ENCODE measurements at regions not wholly inside any gene's neighbourhood (a gene's known extent, or its start where the extent isn't known, plus 50 kb on each side); places are given as distances from the start of the nearest gene placed in this dataset.

DNA sequence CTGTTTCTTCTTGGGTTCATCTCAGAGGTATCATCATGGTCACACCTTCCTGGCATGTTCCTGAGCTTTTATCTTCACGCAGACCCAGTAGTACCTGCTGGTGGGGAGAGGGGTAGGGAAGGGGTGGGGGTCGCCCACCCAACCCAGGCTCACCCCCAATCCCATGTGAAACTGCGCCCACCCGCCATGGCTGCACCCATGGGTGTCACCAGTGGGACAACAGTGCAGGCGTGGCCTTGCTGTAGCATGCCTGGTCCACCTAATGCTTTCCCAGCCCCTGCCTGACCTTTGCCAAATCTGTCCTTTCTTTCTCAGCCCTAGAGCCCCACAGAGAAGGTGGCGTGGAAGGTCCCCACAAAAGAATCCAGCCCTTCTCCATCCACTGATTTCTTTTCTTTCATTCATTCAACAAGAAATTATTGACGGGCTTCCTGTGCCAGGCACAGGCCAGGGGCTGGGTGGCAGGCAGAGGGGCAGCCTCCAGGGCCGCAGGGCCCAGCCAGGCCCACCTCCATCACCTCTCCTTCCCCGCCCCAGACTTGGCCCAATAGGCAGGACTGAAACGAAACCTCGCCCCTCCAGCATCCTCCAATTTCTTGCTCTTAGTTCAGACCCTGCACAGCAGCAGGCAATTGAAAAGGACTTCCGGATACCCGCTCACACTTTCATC lies 79.1 kb upstream of the TNRC6C start:
- TF ChIP-seq, protein P1, sequence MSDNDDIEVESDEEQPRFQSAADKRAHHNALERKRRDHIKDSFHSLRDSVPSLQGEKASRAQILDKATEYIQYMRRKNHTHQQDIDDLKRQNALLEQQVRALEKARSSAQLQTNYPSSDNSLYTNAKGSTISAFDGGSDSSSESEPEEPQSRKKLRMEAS (IDR thresholded peaks at IDR 0.05) = no peak
- no peak for TF ChIP-seq TCF12 (IDR thresholded peaks at IDR 0.05; ENCODE audit: low read depth)
- no peak for TF ChIP-seq TAF1 (IDR thresholded peaks at IDR 0.05; ENCODE audit: low read depth)
- TF ChIP-seq, protein P2, sequence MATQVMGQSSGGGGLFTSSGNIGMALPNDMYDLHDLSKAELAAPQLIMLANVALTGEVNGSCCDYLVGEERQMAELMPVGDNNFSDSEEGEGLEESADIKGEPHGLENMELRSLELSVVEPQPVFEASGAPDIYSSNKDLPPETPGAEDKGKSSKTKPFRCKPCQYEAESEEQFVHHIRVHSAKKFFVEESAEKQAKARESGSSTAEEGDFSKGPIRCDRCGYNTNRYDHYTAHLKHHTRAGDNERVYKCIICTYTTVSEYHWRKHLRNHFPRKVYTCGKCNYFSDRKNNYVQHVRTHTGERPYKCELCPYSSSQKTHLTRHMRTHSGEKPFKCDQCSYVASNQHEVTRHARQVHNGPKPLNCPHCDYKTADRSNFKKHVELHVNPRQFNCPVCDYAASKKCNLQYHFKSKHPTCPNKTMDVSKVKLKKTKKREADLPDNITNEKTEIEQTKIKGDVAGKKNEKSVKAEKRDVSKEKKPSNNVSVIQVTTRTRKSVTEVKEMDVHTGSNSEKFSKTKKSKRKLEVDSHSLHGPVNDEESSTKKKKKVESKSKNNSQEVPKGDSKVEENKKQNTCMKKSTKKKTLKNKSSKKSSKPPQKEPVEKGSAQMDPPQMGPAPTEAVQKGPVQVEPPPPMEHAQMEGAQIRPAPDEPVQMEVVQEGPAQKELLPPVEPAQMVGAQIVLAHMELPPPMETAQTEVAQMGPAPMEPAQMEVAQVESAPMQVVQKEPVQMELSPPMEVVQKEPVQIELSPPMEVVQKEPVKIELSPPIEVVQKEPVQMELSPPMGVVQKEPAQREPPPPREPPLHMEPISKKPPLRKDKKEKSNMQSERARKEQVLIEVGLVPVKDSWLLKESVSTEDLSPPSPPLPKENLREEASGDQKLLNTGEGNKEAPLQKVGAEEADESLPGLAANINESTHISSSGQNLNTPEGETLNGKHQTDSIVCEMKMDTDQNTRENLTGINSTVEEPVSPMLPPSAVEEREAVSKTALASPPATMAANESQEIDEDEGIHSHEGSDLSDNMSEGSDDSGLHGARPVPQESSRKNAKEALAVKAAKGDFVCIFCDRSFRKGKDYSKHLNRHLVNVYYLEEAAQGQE (IDR thresholded peaks at IDR 0.05; ENCODE audit: low read depth) = no peak
- no peak for TF ChIP-seq EP300 (IDR thresholded peaks at IDR 0.05; ENCODE audit: borderline replicate concordance)
- no peak for TF ChIP-seq ZBTB7A (IDR thresholded peaks at IDR 0.05; ENCODE audit: low read depth)
- no peak for TF ChIP-seq FOXM1 (IDR thresholded peaks at IDR 0.05; ENCODE audit: borderline replicate concordance, low read depth)
- TF ChIP-seq TEAD4 (IDR thresholded peaks at IDR 0.05) = no peak
- TF ChIP-seq CREB1 (IDR thresholded peaks at IDR 0.05; ENCODE audit: low read depth) = no peak
- TF ChIP-seq CEBPB (IDR thresholded peaks at IDR 0.05) = no peak
- TF ChIP-seq EGR1 (IDR thresholded peaks at IDR 0.05) = no peak
- TF ChIP-seq YY1 (IDR thresholded peaks at IDR 0.05; ENCODE audit: low read depth) = no peak
- TF ChIP-seq NFIC (IDR thresholded peaks at IDR 0.05) = no peak
- TF ChIP-seq, protein P3, sequence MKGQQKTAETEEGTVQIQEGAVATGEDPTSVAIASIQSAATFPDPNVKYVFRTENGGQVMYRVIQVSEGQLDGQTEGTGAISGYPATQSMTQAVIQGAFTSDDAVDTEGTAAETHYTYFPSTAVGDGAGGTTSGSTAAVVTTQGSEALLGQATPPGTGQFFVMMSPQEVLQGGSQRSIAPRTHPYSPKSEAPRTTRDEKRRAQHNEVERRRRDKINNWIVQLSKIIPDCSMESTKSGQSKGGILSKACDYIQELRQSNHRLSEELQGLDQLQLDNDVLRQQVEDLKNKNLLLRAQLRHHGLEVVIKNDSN (IDR thresholded peaks at IDR 0.05) = no peak
- TF ChIP-seq RAD21 (IDR thresholded peaks at IDR 0.05; ENCODE audit: low read depth) = no peak

DNA sequence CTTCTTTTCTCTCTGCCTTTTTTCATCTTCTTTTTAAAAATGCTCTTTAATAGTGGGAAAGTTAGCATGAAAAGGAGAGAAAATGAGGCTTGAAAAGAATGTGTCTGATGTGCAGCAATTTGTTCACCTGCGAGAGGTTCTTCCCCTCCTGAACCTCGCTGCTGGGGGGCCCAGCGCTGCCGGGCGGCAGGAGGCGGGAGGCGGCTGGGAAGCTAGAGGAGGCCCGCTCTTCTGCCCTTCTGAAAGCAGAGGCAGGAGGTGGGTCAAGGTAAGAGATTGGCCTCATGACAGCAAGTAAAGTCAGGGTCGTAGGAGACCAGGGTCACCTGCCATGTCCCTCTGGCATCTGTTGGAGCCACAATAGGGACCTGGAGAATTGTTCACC lies 78.6 kb upstream of the TNRC6C start:
- TF ChIP-seq ZBTB7A (IDR thresholded peaks at IDR 0.05; ENCODE audit: low read depth) (no peak), CREB1 (IDR thresholded peaks at IDR 0.05; ENCODE audit: low read depth) (no peak), CEBPB (IDR thresholded peaks at IDR 0.05) (no peak), RAD21 (IDR thresholded peaks at IDR 0.05; ENCODE audit: low read depth) (no peak), EP300 (IDR thresholded peaks at IDR 0.05; ENCODE audit: borderline replicate concordance) (no peak), TAF1 (IDR thresholded peaks at IDR 0.05; ENCODE audit: low read depth) (no peak), FOXM1 (IDR thresholded peaks at IDR 0.05; ENCODE audit: borderline replicate concordance, low read depth) (no peak), TCF12 (IDR thresholded peaks at IDR 0.05; ENCODE audit: low read depth) (no peak), YY1 (IDR thresholded peaks at IDR 0.05; ENCODE audit: low read depth) (no peak), NFIC (IDR thresholded peaks at IDR 0.05) (no peak), EGR1 (IDR thresholded peaks at IDR 0.05) (no peak), TEAD4 (IDR thresholded peaks at IDR 0.05) (no peak)
- TF ChIP-seq, protein P2 (IDR thresholded peaks at IDR 0.05; ENCODE audit: low read depth) = no peak
- TF ChIP-seq, protein P3 (IDR thresholded peaks at IDR 0.05) = no peak
- TF ChIP-seq, protein P1 (IDR thresholded peaks at IDR 0.05) = no peak

DNA sequence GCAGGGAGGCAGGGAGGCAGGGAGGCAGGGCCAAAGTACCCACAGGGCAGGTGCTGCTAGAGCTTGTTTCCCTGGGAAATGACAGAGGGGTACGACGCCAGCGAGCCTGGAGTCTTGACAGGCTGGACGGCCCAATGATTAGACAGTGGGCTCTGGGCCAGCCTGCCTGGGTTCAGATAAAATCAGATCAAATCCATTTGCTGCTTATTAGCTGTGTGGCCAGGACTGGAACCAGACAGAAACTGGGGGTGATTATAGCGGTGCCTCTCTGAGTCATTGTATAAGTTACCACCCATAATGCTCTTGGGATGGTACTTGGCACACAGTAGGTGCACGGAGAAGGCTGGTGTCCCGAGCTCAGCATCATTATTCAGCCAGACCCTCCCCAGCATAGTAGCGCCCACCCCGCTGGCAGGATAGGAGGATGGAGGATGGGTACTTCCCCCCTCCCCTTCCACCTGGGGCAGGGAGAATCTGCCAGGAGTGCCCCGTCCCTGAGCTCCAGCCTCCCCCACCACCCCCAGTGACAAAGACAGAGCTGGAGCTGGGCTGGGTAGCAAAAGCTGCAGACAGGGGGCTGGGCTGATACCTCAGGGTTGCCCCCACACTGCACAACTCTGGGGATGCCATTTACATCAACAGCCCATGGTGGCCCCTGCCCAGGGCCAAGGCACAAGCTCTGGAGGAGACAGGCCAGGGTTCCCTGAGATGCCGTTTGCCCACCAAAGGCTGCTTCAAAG lies 77.6 kb upstream of the TNRC6C start:
- TF ChIP-seq EGR1 (IDR thresholded peaks at IDR 0.05) = no peak
- TF ChIP-seq NFIC (IDR thresholded peaks at IDR 0.05) = no peak
- no peak for TF ChIP-seq TAF1 (IDR thresholded peaks at IDR 0.05; ENCODE audit: low read depth)
- TF ChIP-seq TCF12 (IDR thresholded peaks at IDR 0.05; ENCODE audit: low read depth) = no peak
- TF ChIP-seq, protein P2 (IDR thresholded peaks at IDR 0.05; ENCODE audit: low read depth) = no peak
- no peak for TF ChIP-seq CEBPB (IDR thresholded peaks at IDR 0.05)

DNA sequence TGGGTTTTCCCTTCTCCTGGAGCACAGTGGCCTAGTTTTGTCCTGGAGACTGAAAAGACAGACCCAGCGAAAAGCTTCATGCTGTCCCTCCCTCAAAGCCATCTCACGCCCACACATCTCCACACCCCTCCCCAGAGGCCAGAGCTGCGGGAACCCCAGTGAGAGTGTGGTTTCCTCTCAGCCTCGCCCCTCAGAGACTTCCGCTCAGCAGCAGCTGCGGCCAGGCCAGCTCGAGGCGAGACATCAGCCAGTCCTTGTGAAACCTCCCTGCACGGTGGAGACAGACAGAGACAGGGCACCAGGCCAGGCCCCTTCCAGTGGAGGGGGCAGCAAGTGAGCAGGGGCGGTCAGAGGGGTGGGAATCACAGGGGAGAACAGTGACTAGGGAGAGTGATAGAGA lies 77.0 kb upstream of the TNRC6C start:
- no peak for TF ChIP-seq NFIC (IDR thresholded peaks at IDR 0.05)
- peak; percentile 50; the same call in 1 of the 2 replicates for TF ChIP-seq EGR1 (IDR thresholded peaks at IDR 0.05)
- TF ChIP-seq YY1 (IDR thresholded peaks at IDR 0.05; ENCODE audit: low read depth) = no peak
- no peak for TF ChIP-seq TCF12 (IDR thresholded peaks at IDR 0.05; ENCODE audit: low read depth)

Measured in Ishikawa (cell line).